ENCODE measurements at regions not wholly inside any gene's neighbourhood (a gene's known extent, or its start where the extent isn't known, plus 50 kb on each side); places are given as distances from the start of the nearest gene placed in this dataset.

GRCh38 chr6:45756606-45757005, 259.1 kb downstream of the CLIC5 start:
- Histone ChIP-seq H3K27me3 (ENCODE audit: control insufficient read depth, insufficient read depth, low read length) (peaks cover 20% of the 10 kb centered on the region), H3K4me3 (ENCODE audit: low read depth, low read length) (no peak overlapping the region), H3K36me3 (ENCODE audit: control insufficient read depth, insufficient read depth, low read length) (no peaks in the 10 kb centered on the region), H3K27ac (ENCODE audit: insufficient read depth, low read length, poor library complexity, severe bottlenecking) (no peak overlapping the region), H3K9me3 (ENCODE audit: control insufficient read depth in 2 of 2, low read length in 2 of 2) (no peaks in the 10 kb centered on the region), H3K4me1 (ENCODE audit: control insufficient read depth, insufficient read depth, low read length, poor library complexity, severe bottlenecking) (no peaks in the 10 kb centered on the region)
- H3K27me3 Mint-ChIP-seq, result peaks cover 14% of the 10 kb centered on the region
- H3K27ac Mint-ChIP-seq, result no peak overlapping the region
- H3K4me1 Mint-ChIP-seq, result no peaks in the 10 kb centered on the region
- DNase-seq (no peak), ATAC-seq (ENCODE audit: low read depth in 2 of 2) (no peak)
- H3K9me3 Mint-ChIP-seq, result peaks cover 0 to 3% (median 0%) of the 10 kb centered on the region in 7 donors
- no peak overlapping the region for H3K4me3 Mint-ChIP-seq
- no peaks in the 10 kb centered on the region for H3K36me3 Mint-ChIP-seq

GRCh38 chr6:45754432-45754831, 261.2 kb downstream of the CLIC5 start:
- Mint-ChIP-seq H3K4me3 (no peak overlapping the region), H3K36me3 (no peaks in the 10 kb centered on the region), H3K4me1 (no peaks in the 10 kb centered on the region), H3K27me3 (peaks cover 25% of the 10 kb centered on the region), H3K9me3 (peaks cover 0 to 3% (median 0%) of the 10 kb centered on the region in 7 donors), H3K27ac (no peak overlapping the region)
- no peak for DNase-seq
- peaks cover 26% of the 10 kb centered on the region for H3K27me3 ChIP-seq (ENCODE audit: control insufficient read depth, insufficient read depth, low read length)
- H3K36me3 ChIP-seq (ENCODE audit: control insufficient read depth, insufficient read depth, low read length), result no peaks in the 10 kb centered on the region
- no peaks in the 10 kb centered on the region for H3K4me1 ChIP-seq (ENCODE audit: control insufficient read depth, insufficient read depth, low read length, poor library complexity, severe bottlenecking)
- H3K4me3 ChIP-seq (ENCODE audit: low read depth, low read length), result no peak overlapping the region
- H3K9me3 ChIP-seq (ENCODE audit: control insufficient read depth in 2 of 2, low read length in 2 of 2), result no peaks in the 10 kb centered on the region
- no peak for ATAC-seq (ENCODE audit: low read depth in 2 of 2)
- no peak overlapping the region for H3K27ac ChIP-seq (ENCODE audit: insufficient read depth, low read length, poor library complexity, severe bottlenecking)

- Histone ChIP-seq H3K9me3 (ENCODE audit: control insufficient read depth in 2 of 2, low read length in 2 of 2) (peaks cover 8 to 13% of the 10 kb centered on the region in 2 experiments), H3K27ac (ENCODE audit: insufficient read depth, low read length, poor library complexity, severe bottlenecking) (no peak overlapping the region), H3K4me1 (ENCODE audit: control insufficient read depth, insufficient read depth, low read length, poor library complexity, severe bottlenecking) (no peaks in the 10 kb centered on the region), H3K4me3 (ENCODE audit: low read depth, low read length) (no peak overlapping the region), H3K27me3 (ENCODE audit: control insufficient read depth, insufficient read depth, low read length) (peaks cover 12% of the 10 kb centered on the region), H3K36me3 (ENCODE audit: control insufficient read depth, insufficient read depth, low read length) (no peaks in the 10 kb centered on the region)
- Mint-ChIP-seq H3K36me3 (no peaks in the 10 kb centered on the region), H3K9me3 (peaks cover 0 to 11% (median 3%) of the 10 kb centered on the region in 7 donors), H3K27me3 (peaks cover 12% of the 10 kb centered on the region), H3K4me3 (no peak overlapping the region), H3K4me1 (peaks cover 0 to 3% (median 0%) of the 10 kb centered on the region in 4 donors), H3K27ac (no peak overlapping the region)
- DNase-seq (no peak), ATAC-seq (ENCODE audit: low read depth in 2 of 2) (no peak)
Measured at GRCh38 chr6:45746046-45746445, 269.6 kb downstream of the CLIC5 start.

GRCh38 chr6:45743028-45743615, 272.5 kb downstream of the CLIC5 start:
- Mint-ChIP-seq H3K4me1 (peaks cover 2 to 13% (median 3%) of the 10 kb centered on the region in 4 donors), H3K27me3 (peaks cover 4% of the 10 kb centered on the region), H3K36me3 (no peaks in the 10 kb centered on the region), H3K4me3 (no peak overlapping the region), H3K9me3 (peaks cover 0 to 7% (median 0%) of the 10 kb centered on the region in 7 donors), H3K27ac (no peak overlapping the region)
- Histone ChIP-seq H3K27ac (ENCODE audit: insufficient read depth, low read length, poor library complexity, severe bottlenecking) (no peak overlapping the region), H3K4me3 (ENCODE audit: low read depth, low read length) (no peak overlapping the region), H3K27me3 (ENCODE audit: control insufficient read depth, insufficient read depth, low read length) (no peaks in the 10 kb centered on the region), H3K9me3 (ENCODE audit: control insufficient read depth in 2 of 2, low read length in 2 of 2) (peaks cover 3 to 8% of the 10 kb centered on the region in 2 experiments), H3K4me1 (ENCODE audit: control insufficient read depth, insufficient read depth, low read length, poor library complexity, severe bottlenecking) (peaks cover under 1% of the 10 kb centered on the region), H3K36me3 (ENCODE audit: control insufficient read depth, insufficient read depth, low read length) (no peaks in the 10 kb centered on the region)
- DNase-seq, result no peak
- ATAC-seq (ENCODE audit: low read depth in 2 of 2), result no peak

- ATAC-seq (ENCODE audit: low read depth in 2 of 2) (no peak), DNase-seq (no peak)
- H3K4me3 Mint-ChIP-seq, result no peak overlapping the region
- H3K36me3 ChIP-seq (ENCODE audit: control insufficient read depth, insufficient read depth, low read length), result no peaks in the 10 kb centered on the region
- peaks cover 6% of the 10 kb centered on the region for H3K4me1 ChIP-seq (ENCODE audit: control insufficient read depth, insufficient read depth, low read length, poor library complexity, severe bottlenecking)
- no peak overlapping the region for H3K27ac Mint-ChIP-seq
- no peaks in the 10 kb centered on the region for H3K27me3 ChIP-seq (ENCODE audit: control insufficient read depth, insufficient read depth, low read length)
- H3K4me3 ChIP-seq (ENCODE audit: low read depth, low read length), result no peak overlapping the region
- peaks cover 4% of the 10 kb centered on the region for H3K27me3 Mint-ChIP-seq
- H3K9me3 Mint-ChIP-seq, result peaks cover 0 to 3% (median 0%) of the 10 kb centered on the region in 7 donors
- H3K36me3 Mint-ChIP-seq, result no peaks in the 10 kb centered on the region
- H3K9me3 ChIP-seq (ENCODE audit: control insufficient read depth in 2 of 2, low read length in 2 of 2), result peaks cover 0 to 3% of the 10 kb centered on the region in 2 experiments
- H3K4me1 Mint-ChIP-seq, result peaks cover 7 to 18% (median 8%) of the 10 kb centered on the region in 4 donors
- no peak overlapping the region for H3K27ac ChIP-seq (ENCODE audit: insufficient read depth, low read length, poor library complexity, severe bottlenecking)
Measured at GRCh38 chr6:45742591-45742990, 273.1 kb downstream of the CLIC5 start.

- no peak for DNase-seq
- Histone ChIP-seq H3K4me3 (ENCODE audit: low read depth, low read length) (no peak overlapping the region), H3K27me3 (ENCODE audit: control insufficient read depth, insufficient read depth, low read length) (no peaks in the 10 kb centered on the region), H3K4me1 (ENCODE audit: control insufficient read depth, insufficient read depth, low read length, poor library complexity, severe bottlenecking) (peaks cover 9% of the 10 kb centered on the region), H3K36me3 (ENCODE audit: control insufficient read depth, insufficient read depth, low read length) (no peaks in the 10 kb centered on the region), H3K9me3 (ENCODE audit: control insufficient read depth in 2 of 2, low read length in 2 of 2) (no peaks in the 10 kb centered on the region), H3K27ac (ENCODE audit: insufficient read depth, low read length, poor library complexity, severe bottlenecking) (no peak overlapping the region)
- no peaks in the 10 kb centered on the region for H3K27me3 Mint-ChIP-seq
- no peaks in the 10 kb centered on the region for H3K9me3 Mint-ChIP-seq
- no peaks in the 10 kb centered on the region for H3K36me3 Mint-ChIP-seq
- peaks cover 11 to 20% (median 17%) of the 10 kb centered on the region in 4 donors for H3K4me1 Mint-ChIP-seq
- no peak overlapping the region for H3K27ac Mint-ChIP-seq
- ATAC-seq (ENCODE audit: low read depth in 2 of 2), result peak in 1 of 2 donors; percentile 12
- no peak overlapping the region for H3K4me3 Mint-ChIP-seq
Measured at GRCh38 chr6:45741437-45742171, 274.1 kb downstream of the CLIC5 start.

GRCh38 chr6:45739058-45739457, 276.6 kb downstream of the CLIC5 start:
- H3K36me3 ChIP-seq (ENCODE audit: control insufficient read depth, insufficient read depth, low read length), result no peaks in the 10 kb centered on the region
- H3K27ac ChIP-seq (ENCODE audit: insufficient read depth, low read length, poor library complexity, severe bottlenecking), result no peak overlapping the region
- Mint-ChIP-seq H3K27me3 (peaks cover 4% of the 10 kb centered on the region), H3K4me1 (peaks cover 12 to 23% (median 17%) of the 10 kb centered on the region in 4 donors), H3K27ac (no peak overlapping the region), H3K9me3 (no peaks in the 10 kb centered on the region), H3K4me3 (no peak overlapping the region), H3K36me3 (no peaks in the 10 kb centered on the region)
- no peaks in the 10 kb centered on the region for H3K27me3 ChIP-seq (ENCODE audit: control insufficient read depth, insufficient read depth, low read length)
- no peak for ATAC-seq (ENCODE audit: low read depth in 2 of 2)
- no peak overlapping the region for H3K4me3 ChIP-seq (ENCODE audit: low read depth, low read length)
- peaks cover 9% of the 10 kb centered on the region for H3K4me1 ChIP-seq (ENCODE audit: control insufficient read depth, insufficient read depth, low read length, poor library complexity, severe bottlenecking)
- no peak for DNase-seq
- no peaks in the 10 kb centered on the region for H3K9me3 ChIP-seq (ENCODE audit: control insufficient read depth in 2 of 2, low read length in 2 of 2)
